Activated T-cell treated with anti-CD3 and anti-CD28 coated beads for 1 hour (primary cell): ENCODE measurements at regions not wholly inside any gene's neighbourhood (a gene's known extent, or its start where the extent isn't known, plus 50 kb on each side); places are given as distances from the start of the nearest gene placed in this dataset.
"Not testable (repeated sequence)": the region's sequence is repeated elsewhere in the genome, so short reads cannot be mapped to it uniquely, and the experiment has no call there.

Source experiments
- DNase-seq: peaks from one replicate; pipeline ENCODE4 v3.0.0-alpha.2; 2020; ENCODE audit warnings: low read depth

DNA sequence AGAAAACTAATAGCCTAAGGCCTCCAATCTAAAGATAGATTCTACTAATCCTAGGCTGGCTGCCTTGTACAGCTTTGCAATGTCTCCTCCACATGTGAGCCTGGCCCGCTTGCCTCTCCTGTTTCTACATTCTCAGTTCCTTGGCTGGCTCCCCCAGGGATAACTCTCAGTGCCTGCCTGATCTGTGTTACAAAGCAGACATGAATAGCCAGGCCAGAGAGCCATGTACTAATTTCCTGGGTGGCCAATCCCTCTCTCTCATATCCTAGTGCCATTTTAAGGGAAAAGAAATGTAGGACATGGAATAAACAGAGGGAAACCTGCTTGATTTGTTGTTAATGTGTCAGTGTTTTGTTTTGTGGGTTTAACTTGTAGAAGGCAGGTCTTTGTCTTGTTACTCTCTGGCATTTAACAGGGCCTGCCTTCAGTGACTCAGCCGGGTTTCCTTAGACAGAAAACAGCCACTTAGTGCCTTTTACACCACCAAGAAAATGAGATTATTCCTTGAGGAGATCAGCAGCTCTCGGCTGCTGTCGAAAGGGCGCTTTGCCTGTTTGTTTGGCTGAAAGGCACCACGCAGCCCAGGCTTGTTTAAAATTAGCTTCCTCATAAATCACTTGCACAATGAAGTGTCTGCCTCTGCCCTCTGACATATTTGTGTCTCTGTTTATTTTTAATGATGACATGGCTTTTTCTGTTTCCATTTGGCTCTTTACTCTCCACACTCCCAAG lies 702.7 kb downstream of the MAFB start:
- no peak for DNase-seq

- no peak for DNase-seq
These were observed 703.7 kb downstream of the MAFB start for GRCh38 chr20:39985271-39985827.

- no peak for DNase-seq
These were observed 705.4 kb downstream of the MAFB start for GRCh38 chr20:39983655-39984054.

GRCh38 chr20:39983183-39983582 lies 705.9 kb downstream of the MAFB start:
- DNase-seq = no peak

DNA sequence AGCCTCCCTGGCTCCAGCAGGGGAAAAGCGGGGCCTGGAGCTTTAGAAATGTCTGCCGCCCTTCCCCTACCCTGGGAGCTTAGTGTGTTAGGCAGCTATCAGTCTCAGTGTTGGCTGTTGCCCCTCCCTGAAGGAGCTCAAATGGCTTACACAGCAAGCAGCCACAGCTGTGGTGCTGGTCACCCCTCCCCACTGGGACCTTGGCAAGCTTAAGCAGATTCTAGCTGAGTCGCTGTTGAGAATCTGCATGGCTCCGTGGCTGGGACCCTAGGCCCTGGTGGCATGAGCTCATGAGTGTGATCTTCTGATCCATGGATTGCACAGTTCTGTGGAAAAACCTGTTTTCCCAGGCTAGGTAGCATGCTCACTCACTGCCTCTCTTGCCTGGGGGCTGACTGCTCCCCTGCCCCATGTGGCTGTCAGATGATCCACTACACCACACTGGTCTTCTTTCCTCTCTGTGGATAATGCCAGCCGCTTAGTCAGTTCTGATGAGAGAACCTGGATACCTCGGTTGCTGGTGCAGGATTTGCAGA lies 714.0 kb downstream of the MAFB start:
- no peak for DNase-seq

- no peak for DNase-seq
These were observed 720.5 kb downstream of the MAFB start for GRCh38 chr20:39968495-39968894.

GRCh38 chr20:39967806-39968205 lies 721.2 kb downstream of the MAFB start:
- no peak for DNase-seq

DNA sequence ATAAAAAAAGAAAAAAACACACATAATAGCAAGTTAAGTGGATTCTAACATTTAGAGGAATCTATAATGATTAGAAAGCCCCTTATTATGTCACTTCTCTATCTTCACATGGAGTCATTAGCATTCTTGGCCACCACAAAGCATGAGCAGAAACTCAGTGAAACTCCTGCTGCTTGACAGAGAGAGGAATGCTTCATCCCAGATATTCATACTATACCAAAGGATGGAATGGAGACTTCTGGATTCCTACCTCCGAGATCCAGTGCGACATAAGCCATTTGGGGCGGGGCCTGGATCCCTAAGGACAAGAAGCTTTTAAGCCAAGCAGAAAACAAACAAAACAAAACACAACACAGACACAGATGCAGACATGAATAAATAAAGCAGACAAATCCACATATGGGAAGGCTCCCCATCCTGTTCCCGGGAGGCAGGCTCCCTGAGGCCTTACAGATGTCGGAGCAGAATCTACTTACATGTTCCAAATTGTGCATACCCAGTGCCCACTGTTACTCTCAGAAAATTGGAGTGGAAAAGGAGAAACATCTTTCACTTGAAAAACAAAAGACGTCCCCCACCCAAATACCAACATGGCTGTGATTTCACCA lies 727.3 kb downstream of the MAFB start:
- no peak for DNase-seq

DNA sequence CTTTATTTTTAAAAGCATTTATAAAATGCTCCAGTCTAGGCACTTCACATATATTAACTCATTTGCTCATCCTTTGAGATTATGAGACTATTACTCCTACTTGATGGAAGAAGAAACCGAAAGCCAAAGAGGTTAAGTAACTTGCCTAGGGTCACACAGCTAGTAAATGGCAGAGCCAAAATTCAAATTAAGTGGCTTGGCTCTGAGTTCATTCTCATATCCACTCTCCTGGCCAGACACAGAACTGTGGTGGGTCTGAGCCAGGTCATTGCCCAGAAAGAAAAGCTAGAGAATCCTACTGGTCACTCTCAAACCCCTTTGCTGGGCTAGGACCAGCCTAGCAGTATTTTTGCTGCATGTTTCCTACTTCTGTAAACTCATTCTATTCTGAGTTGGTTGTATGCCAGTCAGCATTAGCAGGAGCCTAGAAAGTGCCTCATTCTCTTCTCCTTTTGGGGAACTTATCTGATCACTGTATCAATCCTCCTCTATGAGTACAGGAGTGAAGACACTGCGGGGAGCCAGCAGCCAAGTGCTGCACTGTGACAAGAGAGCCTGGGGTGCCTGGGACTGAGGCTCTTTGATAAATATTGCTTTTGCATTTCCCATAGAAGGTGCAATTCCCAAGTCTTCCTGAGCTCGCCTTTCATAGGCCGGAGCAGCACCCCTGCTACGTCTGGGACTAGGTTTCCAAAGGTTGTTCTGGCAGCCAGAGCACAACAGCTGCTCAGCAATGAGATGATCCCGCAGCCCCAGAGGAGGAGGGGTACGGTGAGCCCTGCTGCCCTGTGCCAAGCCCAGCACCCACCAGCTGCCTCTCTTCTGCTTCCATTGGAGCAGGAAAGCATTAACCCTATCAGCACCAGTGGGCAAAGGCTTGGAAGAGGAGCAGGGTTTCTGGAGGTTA lies 728.3 kb downstream of the MAFB start:
- no peak for DNase-seq

- not testable (repeated sequence) for DNase-seq
These were observed 731.1 kb downstream of the MAFB start for GRCh38 chr20:39957911-39958310.

- no peak for DNase-seq
These were observed 734.4 kb downstream of the MAFB start for GRCh38 chr20:39954621-39955020.

- DNase-seq = no peak
These were observed 742.1 kb downstream of the MAFB start for GRCh38 chr20:39946931-39947330.

- no peak for DNase-seq
These were observed 742.8 kb downstream of the MAFB start for GRCh38 chr20:39946053-39946810.

DNA sequence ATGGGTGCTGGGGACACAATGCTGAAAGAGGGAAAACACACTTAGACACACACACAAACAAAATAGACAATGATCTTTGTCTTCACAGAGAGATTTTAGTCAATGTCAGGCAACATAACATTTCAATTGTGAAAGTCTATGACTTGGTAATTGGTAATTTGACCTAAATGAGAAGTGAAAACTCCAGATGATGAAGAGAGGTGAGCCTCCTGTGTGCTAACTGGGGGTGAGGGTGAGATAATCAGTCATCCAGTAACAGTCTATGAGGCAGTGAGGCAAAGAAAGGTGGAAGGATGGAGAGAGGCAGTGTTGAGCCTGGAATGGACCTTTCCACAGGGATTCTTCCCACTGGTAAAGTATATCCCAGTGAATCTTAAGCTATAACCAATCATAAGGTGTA lies 744.2 kb downstream of the MAFB start:
- no peak for DNase-seq

DNA sequence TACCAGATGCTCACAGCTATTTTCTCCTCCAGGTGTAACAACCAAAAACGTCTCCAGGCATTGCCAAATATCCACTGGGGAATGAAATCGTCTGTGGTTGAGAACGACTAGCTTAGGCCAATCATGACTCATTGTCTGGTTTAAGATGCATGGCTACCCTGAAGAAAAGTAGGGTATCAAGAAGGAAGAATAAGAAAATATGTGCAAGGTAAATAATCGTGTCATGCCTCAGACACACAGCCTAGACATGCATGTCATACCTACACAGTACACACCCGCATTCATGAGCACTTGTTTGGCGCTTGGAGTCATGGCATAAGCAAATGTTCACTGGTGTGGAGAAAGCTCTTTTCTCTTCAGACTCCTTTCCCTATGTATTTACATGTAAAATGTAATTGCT lies 745.7 kb downstream of the MAFB start:
- DNase-seq = no peak

DNA sequence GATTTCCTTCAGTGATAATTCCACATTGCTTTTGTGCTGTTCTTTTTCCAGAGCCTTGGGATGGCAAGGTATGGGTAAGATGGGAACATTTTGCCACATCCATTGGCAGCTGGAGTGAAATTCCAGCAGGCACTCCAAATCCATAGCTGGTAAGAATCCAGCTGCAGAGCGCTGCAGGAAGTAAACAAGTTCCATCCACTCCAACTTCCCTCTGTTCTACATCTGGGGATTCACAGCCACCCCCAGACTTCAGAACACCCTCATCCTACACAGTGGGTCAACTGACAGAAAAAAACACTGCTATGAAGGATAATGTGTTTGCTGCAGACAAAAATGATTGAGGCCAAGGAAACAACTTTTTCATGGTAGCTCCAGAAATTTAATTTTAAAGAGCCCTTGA lies 747.8 kb downstream of the MAFB start:
- DNase-seq = no peak

DNA sequence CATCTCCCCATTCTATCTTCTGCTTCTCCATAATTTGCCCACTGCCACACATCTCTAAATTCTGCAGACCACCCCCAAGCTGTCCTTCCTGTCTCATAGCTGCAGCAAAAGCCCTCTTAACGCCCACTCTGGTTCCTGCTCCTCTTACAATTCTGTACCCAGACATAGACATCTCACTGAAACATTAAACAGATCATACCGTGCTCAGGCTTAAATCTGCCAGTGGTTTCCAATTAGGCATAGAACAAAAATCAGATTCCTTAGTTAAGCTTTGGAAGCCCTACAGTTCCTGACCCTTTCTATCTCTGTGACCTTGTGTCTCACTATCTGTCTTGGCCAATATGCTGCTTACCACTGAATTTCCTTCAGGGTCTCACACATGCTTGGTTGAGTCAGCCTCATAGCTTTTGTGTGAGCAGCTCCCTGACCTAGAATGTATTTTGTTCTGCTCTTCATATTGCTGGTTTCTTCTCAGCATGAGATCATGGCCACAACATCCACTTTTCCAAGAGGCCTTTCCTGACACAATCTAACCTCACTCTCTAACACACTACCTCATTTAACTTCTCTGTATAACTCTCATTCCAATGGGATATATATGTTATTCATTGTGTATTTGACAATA lies 749.7 kb downstream of the MAFB start:
- DNase-seq = no peak

GRCh38 chr20:39936401-39936800 lies 752.6 kb downstream of the MAFB start:
- no peak for DNase-seq

DNA sequence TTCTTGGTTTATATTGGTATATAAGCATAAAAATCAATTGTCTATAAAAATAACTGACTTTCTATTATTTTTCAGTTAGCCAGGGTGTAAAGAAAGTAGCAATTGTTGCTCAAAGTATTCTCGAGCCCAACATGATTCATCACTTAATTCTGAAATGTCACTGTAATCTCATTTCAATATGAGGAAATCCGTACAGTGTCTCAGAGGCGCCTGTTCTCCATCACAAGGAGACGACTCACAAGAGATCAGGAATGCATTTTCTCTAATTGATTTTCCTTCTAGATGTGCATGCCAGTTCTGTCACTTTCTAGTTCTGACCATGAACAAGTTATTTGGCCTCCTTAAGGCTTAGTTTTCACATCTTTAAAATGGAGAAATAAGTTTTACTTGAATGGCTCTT lies 753.1 kb downstream of the MAFB start:
- DNase-seq = no peak

DNA sequence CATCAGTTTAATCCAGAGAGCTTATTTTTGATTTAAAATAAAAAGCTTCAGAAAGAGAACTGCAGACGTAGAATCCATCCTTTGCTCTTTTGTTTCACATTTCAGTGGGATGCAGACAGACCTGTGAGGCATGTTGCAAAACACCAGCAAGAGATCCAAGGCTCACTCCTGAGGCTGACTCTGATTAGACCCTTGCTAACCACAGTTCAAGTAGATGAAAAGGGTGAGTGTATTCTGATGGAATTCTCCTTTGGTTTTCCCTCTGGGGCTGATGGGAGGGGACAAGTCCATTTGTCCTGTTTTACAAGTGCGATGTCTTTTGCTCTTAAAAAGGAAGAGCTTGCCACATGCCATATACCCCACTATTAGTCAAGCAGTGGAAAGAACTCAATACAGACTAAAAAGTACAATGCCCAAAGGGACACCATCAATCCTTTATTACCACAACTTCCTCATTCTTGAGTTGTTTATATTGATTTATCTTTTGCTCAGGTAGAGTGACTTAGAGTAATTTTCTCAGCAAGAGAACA lies 772.7 kb downstream of the MAFB start:
- DNase-seq = no peak

GRCh38 chr20:39913274-39913673 lies 775.8 kb downstream of the MAFB start:
- no peak for DNase-seq
